T-helper 1 cell (primary cell): ENCODE measurements at regions not wholly inside any gene's neighbourhood (a gene's known extent, or its start where the extent isn't known, plus 50 kb on each side); places are given as distances from the start of the nearest gene placed in this dataset.

Experiments
- DNase-seq, 5 donors: peaks; one replicate each; pipeline ENCODE4 v3.0.0-alpha.2; 2012 to 2020

DNA sequence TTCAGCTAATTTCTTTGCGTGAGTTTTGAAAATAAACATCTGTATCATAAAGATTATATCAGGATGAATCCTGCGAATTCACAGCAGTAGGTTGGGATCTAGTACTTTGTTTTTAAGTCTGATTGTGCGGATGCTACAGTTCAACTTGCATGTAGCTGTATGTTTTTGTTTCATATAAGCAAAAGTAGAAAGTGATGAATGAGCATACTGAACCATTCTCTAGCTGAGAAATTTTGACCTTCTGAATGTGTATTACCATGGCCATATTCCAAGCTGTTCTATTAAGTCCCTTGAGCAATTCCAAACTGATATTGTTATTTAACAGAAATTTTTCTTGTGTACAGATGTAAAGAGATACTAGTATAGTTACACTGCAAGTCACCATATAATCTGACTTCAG lies 358.8 kb upstream of the MEOX2 start:
- DNase-seq: no peak

DNA sequence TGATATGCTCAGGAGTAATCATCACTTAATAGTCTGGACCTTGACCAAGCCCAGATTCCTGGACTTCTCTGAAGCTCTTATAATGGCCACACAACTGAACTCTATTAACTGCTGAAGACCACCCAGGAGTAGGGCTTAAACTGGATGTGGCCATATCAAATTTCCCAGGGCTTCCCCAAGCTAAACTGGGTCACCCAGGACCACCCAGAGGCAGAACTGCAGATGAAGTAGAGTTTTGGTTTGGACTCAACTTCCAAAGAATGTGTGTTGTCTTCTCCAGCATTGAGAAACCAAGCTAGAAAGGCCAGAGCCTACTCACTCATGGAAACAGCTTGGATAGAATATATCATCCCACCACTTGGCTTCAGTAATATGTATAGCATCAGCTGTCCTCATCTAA lies 358.2 kb upstream of the MEOX2 start:
- no peak for DNase-seq

DNA sequence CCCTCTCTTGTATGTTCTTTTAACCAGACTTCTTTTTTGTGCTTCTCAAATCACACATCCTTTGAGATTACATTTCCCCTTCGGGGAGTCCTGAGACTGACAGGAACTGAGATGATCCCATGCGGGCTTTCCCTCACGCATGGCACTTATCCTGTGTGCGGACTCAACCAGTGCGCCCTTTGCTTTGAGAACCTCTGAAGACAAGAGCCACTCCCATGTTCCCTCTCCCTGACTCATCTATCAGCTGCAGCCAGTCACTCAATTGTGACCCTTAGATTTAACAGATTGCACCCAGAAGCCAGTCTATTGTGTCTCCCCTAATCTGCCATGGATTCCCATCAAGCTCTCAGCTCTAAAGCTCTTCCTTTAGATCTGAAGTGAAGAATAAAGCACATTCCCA lies 353.9 kb upstream of the MEOX2 start:
- DNase-seq: no peak

DNA sequence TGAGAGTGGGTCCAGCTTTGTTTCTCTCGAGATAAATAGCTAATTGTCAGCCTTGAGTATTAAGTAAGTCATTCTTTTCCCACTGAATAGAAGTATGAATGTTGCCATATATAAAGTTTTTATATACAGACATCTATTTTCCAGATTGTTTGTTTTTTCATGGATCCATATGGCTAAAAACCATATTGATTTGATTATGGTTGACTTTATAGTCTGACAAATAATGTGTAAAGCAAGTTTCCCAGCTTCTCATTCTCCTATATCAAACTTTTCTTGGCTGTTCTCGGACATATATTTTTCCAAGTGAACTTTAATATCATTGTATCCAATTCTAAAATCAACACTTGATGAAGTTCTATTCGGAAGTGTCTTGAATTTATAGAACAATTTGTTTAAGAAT lies 352.4 kb upstream of the MEOX2 start:
- no peak for DNase-seq

DNA sequence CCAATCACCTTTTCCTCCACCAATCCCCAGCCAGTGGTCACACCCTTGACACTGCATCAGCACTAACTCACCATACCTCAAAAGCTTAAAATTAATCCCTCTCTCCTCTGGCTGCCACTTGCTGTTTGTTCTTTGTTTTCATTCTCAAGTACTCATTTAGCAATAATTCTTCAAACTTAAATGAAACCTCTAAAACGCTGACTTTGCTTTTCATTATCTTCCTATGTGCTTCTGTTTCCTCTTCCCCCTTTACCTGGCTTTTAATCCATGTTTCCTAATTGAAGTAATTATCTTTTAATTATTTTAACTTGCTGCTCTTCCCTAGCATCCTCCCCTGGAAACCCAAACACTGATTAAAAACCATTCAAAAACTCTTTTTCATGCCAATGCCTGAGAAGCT lies 348.9 kb upstream of the MEOX2 start:
- DNase-seq: no peak

DNA sequence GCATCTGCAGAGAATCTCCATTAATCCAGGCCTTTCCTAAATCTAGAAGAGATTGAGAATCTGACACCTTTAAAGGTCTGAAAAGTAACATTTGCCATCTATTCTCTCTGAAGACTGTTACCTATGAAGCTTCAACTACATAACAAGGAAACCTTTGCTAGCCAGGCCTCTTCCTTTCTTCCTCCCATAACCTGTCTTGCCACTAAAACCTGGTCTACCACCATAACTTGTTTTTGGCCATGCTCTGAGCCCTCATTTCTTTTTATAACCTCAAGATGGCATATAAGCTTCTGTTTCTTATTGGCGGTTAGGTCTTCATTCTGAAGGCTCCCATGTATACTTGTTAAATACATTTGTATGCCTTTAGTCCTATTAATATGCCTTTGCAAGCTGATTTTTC lies 348.4 kb upstream of the MEOX2 start:
- no peak for DNase-seq

DNA sequence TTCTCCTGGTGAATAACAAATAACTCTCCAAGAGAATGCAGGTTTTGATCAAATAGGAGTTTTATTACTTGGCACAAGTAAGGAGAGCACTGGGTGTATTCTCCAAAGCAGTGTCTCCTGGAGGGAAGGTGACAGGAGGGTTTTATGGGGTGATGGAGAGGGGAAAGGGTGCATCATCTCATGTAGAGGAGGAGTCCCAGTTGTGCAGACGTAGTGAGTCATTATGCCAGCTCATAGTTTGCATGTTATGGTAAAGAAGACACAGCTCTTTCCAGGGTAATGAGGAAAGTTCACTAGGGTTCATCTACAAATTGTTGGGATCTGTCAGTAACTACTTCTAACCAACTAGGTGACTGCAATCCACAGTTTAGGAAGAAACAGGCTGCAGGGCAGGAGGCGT lies 347.9 kb upstream of the MEOX2 start:
- no peak for DNase-seq

DNA sequence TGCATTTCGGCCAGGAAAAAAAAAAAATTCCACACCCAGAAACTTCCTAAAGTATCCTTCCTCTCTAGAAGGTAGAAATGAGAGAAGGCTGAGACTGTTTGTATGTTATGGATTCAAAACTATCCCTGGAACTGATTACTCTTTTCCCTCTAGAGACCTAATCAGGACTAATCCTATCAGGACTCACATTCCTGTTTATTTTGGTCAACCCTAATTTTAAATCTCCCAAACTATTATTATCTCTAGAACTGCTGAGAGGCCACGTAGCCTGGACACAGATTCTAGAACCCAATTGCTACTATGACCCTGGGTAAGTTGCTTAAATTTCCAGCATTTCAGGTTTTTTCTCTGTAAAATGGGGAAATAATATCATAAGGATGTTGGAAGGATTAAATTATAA lies 346.8 kb upstream of the MEOX2 start:
- no peak for DNase-seq

DNA sequence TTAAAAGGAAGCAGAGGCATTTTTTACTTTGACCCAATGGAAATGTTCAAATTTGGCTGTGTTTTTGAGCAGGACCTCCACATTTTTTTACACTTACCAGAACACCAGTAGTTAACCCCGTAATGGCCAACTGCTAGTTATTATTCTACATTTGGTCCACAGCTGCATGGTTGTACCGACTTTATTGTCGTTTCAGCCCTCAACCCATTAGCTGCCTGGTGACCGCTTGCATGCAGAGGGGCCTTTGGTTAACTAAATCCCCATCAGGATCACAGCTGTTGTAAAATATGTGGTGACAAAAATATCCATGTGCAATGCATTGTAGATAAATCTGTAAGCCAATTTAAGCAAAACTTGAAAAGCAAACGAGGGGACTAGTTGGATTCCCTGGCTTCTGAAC lies 342.2 kb upstream of the MEOX2 start:
- DNase-seq: no peak

DNA sequence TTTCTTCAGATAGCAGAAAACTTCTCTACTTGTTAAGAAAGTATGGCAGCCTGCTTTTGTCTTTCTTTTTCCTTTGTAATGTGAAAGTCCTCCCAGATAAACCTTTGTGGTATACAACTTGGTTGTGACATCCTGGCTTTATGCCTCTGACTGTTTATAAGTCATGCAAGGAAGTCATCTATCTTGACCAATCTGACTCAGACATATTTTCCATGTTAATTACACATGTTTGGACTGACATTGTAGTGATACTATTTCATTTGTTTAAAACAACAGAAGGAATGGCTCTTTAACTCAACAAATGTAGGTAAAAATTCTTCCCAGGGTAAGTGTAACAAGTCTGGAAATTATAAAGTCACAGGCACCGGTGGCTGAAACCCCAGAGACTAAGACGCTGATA lies 341.6 kb upstream of the MEOX2 start:
- no peak for DNase-seq

DNA sequence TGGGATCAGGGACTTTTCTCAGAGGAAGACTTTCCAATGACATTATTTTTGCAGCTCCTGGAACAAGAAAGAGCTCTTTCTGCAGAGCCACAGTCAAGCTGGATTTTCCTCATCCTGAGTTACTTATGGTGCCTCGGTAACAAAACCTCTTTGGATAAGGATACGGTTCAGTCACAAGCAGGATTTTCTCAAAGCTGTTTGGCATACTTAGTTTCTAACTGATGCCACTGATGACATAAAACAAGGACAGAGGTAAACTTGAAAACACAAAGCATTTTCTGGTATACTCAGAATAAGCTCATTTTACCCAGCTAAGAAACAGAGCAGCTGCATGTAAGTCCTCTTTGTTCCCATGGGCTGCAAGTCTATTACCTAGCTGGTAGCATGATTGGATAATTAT lies 340.9 kb upstream of the MEOX2 start:
- DNase-seq: no peak

DNA sequence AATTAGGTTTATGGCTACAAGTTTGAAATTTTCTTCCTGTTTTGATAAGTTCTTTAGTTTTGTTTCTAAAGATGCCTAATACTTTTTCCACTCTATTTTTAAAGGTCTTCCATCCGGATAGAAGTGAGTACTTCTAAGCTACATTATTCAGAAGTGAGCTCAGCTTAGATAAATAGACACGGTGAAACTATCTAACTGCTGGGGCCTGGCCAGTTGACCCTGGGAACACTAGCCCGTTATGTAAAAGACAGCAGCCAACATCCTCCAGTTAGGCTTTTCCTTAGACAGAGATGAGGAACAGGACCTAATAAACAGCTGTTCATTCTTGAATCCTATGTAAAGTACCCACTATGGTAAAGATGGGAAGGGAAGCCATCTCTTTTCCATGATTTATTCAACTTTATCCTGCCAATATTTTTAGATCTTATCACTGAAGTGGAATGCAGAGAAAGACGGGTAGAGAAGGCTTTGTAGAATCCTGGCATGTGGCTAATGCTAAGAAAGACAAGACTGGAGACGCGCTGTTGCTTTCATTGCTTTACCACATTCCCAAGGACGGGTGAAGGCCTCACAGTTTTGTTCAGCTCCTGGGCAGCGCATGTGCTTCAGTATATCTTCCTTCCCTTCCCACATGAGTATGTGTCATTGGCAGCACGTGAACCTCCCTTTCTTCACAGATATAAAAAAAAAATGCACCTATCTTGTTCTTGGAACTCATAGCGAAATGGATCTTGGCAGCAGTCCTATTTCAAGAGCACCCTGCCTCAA lies 340.0 kb upstream of the MEOX2 start:
- DNase-seq: no peak

DNA sequence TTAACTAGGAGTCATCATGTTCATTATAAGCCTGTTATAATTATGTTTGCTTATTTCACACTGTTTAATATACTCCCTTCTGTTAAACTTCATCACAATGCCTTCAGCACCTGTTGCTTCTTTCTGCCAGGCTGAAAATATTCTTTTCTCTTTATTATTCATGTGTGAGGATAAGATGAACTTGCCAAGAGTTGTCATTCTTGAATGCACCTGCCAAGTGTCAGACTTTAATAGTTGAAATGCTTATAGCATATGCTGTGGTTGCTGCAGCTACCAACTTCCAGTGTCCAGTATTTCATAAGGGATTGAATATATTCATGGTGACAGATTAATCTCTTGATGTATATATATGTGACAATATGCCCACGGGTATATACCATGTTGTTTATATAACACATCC lies 339.2 kb upstream of the MEOX2 start:
- no peak for DNase-seq

DNA sequence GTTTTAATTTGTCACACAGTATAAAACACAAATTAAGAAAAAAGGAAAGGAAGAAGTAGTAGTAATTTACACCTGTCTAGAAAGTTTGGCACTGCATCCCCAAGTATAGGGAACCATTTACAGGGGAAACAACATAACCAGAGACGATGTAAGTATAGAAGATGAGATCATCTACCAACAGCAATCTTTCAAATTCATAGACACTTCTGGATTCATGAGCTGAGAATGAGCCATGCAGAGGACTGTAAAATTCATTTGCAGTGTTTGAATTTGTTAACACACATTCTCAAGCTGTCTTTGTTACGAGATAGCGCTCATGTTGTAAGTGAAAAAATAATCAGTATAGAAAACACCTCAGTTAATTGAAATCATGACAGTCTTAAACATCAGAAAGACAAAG lies 337.0 kb upstream of the MEOX2 start:
- no peak for DNase-seq

DNA sequence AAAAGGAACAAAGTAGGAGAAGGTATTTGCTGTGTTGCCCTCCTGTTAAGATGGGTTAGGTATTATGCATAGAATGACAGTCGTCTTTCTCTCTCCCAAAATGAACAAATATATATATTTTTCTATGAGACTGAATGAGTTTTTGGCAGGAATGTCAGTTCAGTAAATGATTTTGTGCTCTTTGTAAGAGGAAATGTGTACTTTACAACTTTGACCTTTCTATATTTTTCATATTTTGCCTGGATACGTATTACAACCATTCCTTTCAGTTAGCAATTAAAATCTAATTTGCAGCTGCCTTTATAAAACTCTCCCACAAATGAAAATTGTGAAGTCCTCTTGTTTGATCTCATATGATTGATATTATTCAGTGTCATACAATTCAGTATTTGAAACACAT lies 336.6 kb upstream of the MEOX2 start:
- DNase-seq: no peak

DNA sequence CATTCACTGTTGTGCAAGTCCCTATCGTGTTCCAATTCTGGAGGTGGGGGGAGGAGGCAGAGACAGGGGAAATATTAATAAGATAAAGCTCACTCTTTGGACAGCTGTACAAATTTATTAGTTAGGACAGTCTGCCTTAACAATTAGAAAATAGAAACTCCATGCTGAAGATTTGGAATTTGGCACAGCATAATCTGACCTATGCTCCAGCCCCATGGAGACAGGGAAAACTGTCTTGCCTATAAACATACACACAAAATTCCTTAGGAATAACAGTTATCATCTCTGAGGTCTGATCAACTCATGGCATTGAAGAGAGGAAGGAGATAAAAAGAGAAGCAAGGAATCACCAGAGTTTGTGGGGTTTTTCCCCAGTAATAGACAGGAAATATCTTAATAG lies 335.4 kb upstream of the MEOX2 start:
- DNase-seq: no peak

DNA sequence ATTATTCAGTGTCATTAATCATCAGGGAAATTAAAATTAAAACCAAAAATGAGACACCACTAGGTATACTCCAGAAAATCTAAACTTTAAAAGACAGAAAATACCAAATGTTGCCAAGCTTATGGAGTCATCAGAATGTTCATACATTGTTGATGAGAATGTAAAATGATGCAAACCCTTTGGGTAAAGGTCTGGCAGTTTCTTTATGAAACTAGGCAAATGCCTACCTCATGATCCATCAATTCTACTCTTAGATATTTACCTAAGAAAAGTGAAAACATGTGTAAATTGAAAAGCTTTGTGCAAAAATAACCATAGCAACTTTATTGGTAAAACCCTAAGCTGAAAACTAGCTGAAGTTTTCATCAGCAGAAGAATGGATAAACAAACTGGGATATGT lies 329.5 kb upstream of the MEOX2 start:
- DNase-seq: no peak

DNA sequence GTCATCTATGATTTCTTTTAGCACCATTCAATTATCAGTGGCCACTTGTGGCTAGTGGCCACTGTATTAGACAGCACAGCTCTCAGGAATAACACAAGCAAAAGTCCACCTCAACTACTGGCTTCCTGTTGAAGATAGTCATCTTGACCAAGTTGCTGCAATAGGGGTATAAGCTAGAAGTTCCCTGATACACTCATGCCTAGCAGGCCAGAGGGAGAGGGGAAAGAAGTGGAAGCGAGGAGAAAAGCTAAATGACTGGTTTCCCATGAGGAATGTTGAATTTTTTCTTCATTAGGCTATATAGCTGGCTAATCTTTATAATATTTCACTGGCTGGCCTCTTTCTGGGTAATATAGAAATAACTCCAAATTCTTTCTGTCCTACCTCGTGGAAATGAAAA lies 327.5 kb upstream of the MEOX2 start:
- DNase-seq: no peak

DNA sequence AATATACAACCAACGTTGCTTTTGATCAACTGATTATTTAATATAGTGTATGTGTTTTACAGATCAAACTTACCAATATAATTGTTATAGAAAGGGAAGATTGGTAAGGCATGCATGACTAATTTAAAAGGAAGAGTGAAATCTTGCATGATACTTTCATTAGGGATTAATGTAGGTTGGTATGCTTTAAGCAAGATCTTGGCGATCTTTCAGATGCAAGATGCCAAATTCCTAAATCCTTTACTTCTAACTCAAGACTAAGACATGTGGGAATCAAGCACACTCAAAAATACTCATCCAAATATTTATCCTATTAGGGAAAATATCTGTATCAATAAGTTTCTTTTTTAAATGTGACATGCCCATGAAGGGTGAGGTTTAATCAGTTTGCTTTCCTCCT lies 321.4 kb upstream of the MEOX2 start:
- no peak for DNase-seq

DNA sequence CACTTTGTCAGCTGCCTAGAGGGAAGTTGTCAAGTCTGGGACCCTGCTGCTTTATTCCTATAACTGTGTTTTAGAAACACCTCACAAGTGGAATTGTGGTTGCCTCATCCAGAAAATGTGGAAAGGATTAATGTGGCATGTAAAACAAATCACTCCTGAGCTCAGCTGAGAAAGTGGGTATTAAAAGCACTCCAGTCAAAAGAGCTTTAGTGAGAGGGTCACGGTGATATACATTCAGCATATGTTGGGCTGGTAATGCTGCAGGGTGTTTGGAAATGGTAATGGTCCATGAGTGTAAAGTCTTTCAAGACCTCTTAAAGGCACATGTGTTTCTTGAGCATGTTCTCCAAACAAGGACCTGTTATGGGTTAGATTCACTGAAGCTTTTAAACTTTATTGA lies 318.2 kb upstream of the MEOX2 start:
- DNase-seq: no peak

DNA sequence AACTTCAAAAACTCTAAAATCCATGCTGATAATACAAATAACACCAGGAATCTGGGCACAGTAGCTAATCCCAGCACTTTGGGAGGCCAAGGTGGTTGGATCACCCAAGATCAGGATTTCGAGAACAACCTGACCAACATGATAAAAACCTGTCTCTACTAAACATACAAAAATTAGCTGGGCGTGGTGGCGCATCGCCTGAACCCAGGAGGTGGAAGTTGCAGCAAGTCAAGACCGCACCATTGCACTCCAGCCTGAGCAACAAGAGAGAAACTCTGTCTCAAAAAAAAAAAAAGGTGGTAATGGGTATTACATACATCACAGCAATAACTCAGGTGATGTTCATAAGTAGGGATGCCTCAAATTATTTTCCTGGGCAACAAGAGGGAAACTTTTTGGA lies 315.0 kb upstream of the MEOX2 start:
- no peak for DNase-seq

DNA sequence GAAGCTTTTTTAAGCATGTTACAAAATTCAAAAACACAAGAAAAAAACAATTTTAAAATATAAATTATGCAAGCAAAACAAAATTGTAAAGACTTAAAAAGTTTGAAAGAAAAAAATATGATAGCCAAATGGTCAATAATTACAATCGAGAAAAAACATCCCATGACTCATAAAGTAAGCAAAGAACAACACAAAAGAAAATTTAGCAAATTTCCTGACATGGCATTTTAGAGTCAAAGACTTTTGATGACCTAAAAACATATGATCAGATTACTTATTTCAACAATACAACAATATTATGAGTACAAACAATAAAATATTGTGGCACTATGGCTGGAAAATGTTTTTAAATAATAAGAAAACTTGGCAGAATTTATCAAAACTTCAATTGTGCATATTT lies 312.1 kb upstream of the MEOX2 start:
- DNase-seq: no peak

DNA sequence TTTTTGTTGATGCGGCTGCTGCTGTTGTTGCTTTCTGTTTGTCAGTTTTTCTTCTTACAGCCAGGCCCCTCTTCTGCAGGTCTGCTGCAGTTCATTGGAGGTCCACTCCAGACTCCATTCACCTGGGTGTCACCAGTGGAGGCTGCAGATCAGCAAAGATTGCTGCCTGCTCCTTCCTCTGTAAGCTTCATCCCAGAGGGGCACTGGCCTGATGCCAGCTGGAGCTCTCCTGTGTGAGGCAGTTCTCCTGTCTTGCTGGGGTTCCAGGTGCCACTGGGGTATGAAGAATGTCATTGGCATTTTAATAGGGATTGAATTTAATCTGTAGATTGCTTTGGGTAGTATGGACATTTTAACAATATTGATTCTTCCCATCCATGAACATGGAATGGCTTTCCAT lies 308.5 kb upstream of the MEOX2 start:
- DNase-seq: no peak

DNA sequence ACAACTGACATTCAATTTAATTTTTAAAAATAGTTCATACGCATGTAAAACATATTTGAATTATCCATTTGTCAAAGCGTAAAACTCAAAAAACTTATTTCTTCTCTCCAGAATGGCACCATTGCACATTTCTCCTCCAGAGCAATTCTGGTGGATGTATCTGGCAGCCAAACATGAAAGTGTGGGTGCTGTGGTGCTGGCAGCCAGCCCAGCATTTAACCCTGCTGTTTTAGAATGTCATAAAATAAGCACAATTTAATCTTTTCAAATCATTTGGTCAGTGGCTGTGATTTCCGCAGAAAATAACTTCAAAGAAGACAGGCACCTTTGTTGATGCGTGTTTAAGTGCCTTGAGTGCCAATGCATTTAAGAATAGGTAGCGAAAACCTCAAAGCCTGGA lies 302.7 kb upstream of the MEOX2 start:
- DNase-seq: no peak

DNA sequence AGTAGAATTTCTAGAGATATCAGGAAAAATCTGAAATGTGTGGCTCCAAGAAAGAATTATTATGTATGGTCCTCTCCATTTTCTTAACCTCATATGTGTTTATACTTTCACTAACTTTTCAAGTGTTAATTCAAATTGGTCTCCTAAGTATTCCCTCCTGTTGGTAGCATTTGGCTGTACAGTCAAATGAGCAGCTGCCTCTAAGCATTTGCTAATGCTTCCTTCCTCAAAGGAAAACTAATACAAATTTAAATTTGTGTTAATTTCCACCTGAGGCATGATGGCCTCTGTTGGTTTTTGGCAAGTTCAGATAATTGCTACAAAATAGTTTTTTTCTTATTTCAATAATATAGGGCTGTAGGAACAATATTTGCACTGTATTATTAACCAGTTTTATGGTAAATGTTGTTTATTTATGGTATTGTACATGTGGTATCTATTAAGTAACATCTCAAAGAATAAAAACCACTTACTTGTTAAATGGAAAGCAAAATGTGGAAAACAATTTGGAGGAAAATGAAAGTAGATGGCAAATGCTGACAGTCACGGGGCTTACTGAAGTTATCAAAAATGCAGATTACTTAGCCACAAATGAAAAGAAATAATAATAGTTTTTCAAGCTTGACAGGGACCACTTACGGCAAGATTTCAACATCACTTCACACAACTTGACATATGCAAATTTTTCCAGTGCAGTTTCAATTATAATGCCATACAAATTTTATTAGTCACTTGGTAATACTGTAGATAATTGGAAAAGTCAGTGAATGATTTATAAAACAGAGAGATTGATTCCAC lies 299.3 kb upstream of the MEOX2 start:
- no peak for DNase-seq
